ENCODE measurements at regions not wholly inside any gene's neighbourhood (a gene's known extent, or its start where the extent isn't known, plus 50 kb on each side); places are given as distances from the start of the nearest gene placed in this dataset.

- TF ChIP-seq CTCF (IDR thresholded peaks at IDR 0.05) (no peak), POLR2AphosphoS5 (IDR thresholded peaks at IDR 0.05; ENCODE audit: low read depth, low read length) (no peak), REST (IDR thresholded peaks at IDR 0.05; ENCODE audit: insufficient read depth in 1 of 2, low read depth in 2 of 2, low read length in 1 of 2) (no peak), SIN3A (IDR thresholded peaks at IDR 0.05; ENCODE audit: borderline replicate concordance, insufficient read depth, low read depth, low read length) (no peak), TCF7L2 (IDR thresholded peaks at IDR 0.05; ENCODE audit: low read depth, low read length) (no peak)
Measured at GRCh38 chr12:97022536-97023230, 115.6 kb downstream of the NEDD1 start.

Measured in Panc1 (cell line).